ENCODE measurements at regions not wholly inside any gene's neighbourhood (a gene's known extent, or its start where the extent isn't known, plus 50 kb on each side); places are given as distances from the start of the nearest gene placed in this dataset.

DNA sequence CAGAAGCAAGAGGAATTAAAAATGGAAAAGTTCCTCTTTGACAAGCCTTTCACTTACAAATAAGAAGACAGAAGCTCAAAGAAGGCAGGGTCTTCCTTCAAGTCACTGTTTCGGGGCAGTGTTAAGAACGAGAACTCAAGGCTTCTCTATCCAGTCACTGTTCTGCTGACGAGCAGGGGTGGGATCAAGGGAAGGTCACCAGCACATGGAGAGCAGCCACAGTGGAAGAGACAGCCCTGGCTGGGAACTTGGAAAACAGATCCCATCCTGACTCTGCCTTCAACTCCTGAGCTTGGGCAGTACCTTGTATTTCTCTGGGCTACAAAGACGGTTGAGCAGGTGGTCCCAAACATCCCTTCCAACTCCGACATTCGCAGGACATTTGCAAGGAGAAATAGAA lies 111.5 kb upstream of the LPP start:
- no peaks in the 10 kb centered on the region for H4K20me1 ChIP-seq (ENCODE audit: insufficient read depth)
- H3K27ac ChIP-seq (ENCODE audit: low read depth, low read length): no peak overlapping the region
- H2AFZ ChIP-seq (ENCODE audit: low read depth, low read length, poor library complexity, severe bottlenecking): no peak overlapping the region
- DNase-seq (ENCODE audit: low read depth, low spot score): no peak
- no peak overlapping the region for H3K4me3 ChIP-seq (replicated peaks in 1 of 2; ENCODE audit: low read depth in 1 of 2, low read length in 2 of 2)
- no peaks in the 10 kb centered on the region for H3K79me2 ChIP-seq (ENCODE audit: insufficient read depth, low read length)
- no peaks in the 10 kb centered on the region for H3K27me3 ChIP-seq (ENCODE audit: insufficient read depth, low read length)
- CTCF ChIA-PET: no interaction called here
- no peaks in the 10 kb centered on the region for H3K9me3 ChIP-seq (ENCODE audit: control insufficient read depth in 1 of 2, insufficient read depth in 1 of 2, low read depth in 1 of 2, low read length in 2 of 2)
- intact Hi-C loops (cut with micrococcal nuclease): no loop called here
- POLR2A ChIA-PET: no interaction called here
- H3K9ac ChIP-seq (ENCODE audit: low read length): no peak overlapping the region
- peaks cover 2 to 7% of the 10 kb centered on the region in 2 experiments; a peak in 3 of 4 replicates for H3K4me1 ChIP-seq (ENCODE audit: control insufficient read depth in 1 of 2, insufficient read depth in 2 of 2, low read length in 2 of 2)
- no peaks in the 10 kb centered on the region for H3K36me3 ChIP-seq (ENCODE audit: control insufficient read depth in 1 of 2, insufficient read depth in 2 of 2, low read length in 2 of 2)
- ATAC-seq: no peak
- no peaks in the 10 kb centered on the region for H3K9me2 ChIP-seq (ENCODE audit: insufficient read depth)
- no TSS peak for BruUV-seq (replicated peaks)
- TF ChIP-seq, protein P1, sequence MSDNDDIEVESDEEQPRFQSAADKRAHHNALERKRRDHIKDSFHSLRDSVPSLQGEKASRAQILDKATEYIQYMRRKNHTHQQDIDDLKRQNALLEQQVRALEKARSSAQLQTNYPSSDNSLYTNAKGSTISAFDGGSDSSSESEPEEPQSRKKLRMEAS (IDR thresholded peaks at IDR 0.05): no peak
- no peak for TF ChIP-seq ZNF274 (IDR thresholded peaks at IDR 0.05; ENCODE audit: low read depth, low read length)
- no peak for TF ChIP-seq RAD21 (IDR thresholded peaks at IDR 0.05; ENCODE audit: low read depth)
- no peak for TF ChIP-seq FOSL1 (IDR thresholded peaks at IDR 0.05; ENCODE audit: low read depth)
- TF ChIP-seq TCF7L2 (IDR thresholded peaks at IDR 0.05; ENCODE audit: borderline replicate concordance, extremely low read depth, insufficient read depth, insufficient read length): no peak
- no peak for TF ChIP-seq EGR1 (IDR thresholded peaks at IDR 0.05; ENCODE audit: low read depth)
- no peak for TF ChIP-seq CEBPB (IDR thresholded peaks at IDR 0.05; ENCODE audit: low read depth)
- no peak for TF ChIP-seq SP1 (IDR thresholded peaks at IDR 0.05; ENCODE audit: low read depth)
- no peak for TF ChIP-seq JUND (IDR thresholded peaks at IDR 0.05)
- TF ChIP-seq SIN3A (IDR thresholded peaks at IDR 0.05; ENCODE audit: low read depth): no peak
- TF ChIP-seq POLR2A (IDR thresholded peaks at IDR 0.05; ENCODE audit: borderline replicate concordance, extremely low read depth, insufficient read depth, insufficient read length): no peak
- no peak for TF ChIP-seq EZH2phosphoT487 (IDR thresholded peaks at IDR 0.05; ENCODE audit: borderline replicate concordance)
- TF ChIP-seq ZBTB33 (IDR thresholded peaks at IDR 0.05; ENCODE audit: extremely low read depth, insufficient replicate concordance, low read length): no peak
- no peak for TF ChIP-seq EZH2 (IDR thresholded peaks at IDR 0.05)
- TF ChIP-seq ATF3 (IDR thresholded peaks at IDR 0.05): no peak
- no peak for TF ChIP-seq REST (IDR thresholded peaks at IDR 0.05; ENCODE audit: low read depth)
- TF ChIP-seq SRF (IDR thresholded peaks at IDR 0.05; ENCODE audit: low read depth): no peak
- no peak for TF ChIP-seq YY1 (IDR thresholded peaks at IDR 0.05; ENCODE audit: extremely low read depth, insufficient replicate concordance, low read depth, low read length)
- no peak for TF ChIP-seq ZFX (IDR thresholded peaks at IDR 0.05)
- no peak for TF ChIP-seq CTCF (IDR thresholded peaks at IDR 0.05 in 2 of 3, conservative IDR thresholded peaks at IDR 0.05 in 1 of 3; ENCODE audit: borderline replicate concordance in 1 of 3, insufficient read depth in 1 of 3, low read depth in 2 of 3, low read length in 2 of 3)
- RAD21 ChIA-PET (ENCODE audit: low non-redundant PET in 1 of 2, low total read pairs in 2 of 2, uncharacterized antibody in 2 of 2, unreplicated experiment in 2 of 2): no interaction called here
- H3K4me2 ChIP-seq (ENCODE audit: low read length): no peak overlapping the region

Data from HCT116 (cell line).